ENCODE measurements at regions not wholly inside any gene's neighbourhood (a gene's known extent, or its start where the extent isn't known, plus 50 kb on each side); places are given as distances from the start of the nearest gene placed in this dataset.

DNA sequence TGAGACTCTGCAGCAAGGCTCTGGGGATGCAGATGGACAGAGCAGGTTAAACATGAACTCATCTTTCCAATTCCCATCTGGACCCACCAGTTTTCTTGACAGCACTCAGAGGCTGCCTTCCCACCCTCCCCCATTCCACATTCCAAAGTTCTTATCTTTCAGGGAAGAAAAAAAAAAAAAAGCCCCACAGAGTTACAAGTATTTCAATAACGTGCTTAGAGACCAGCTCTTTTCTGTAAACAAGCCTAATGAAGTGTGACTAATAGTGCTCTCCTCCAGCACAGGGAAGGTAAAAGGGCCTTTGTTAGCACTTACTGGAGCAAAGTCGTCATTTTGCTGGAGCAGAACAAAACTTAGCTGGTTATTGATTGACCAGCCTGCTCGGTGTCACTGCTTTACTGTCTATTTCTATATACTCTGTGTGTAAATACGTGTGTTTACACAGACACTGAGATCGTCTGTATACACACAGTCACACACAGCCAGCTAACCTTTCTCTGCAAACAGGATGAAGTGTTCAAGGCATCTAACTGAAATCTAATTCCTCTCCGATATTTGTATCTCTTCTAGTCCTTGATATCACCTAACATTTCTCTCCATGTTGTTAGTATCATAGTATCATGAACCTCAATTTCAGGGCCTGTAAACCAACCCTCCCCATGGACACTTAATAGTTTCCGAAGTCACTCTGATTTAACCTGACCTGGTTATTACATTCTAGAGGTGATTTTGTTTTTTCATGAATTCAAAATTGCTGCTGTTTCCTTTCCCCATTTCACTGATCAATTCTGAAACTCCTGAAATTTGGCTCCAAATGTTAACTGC is 84.9 kb downstream of the ZNF608 start:
- Histone ChIP-seq H3K4me1 (peaks cover 0 to 28% (median 13%) of the 10 kb centered on the region in 4 donors), H3K9me3 (no peaks in the 10 kb centered on the region), H3K27me3 (no peaks in the 10 kb centered on the region), H3K4me3 (peak overlapping the region in 2 of 3 donors; percentile 12 to 16), H3K27ac (peak overlapping the region; percentile 47 to 75 (median 58)), H3K36me3 (no peaks in the 10 kb centered on the region)
- DNase-seq (no peak), ATAC-seq (peak; percentile 83 to 95 (median 88))
- no peak for TF ChIP-seq POLR2A (IDR thresholded peaks at IDR 0.05)
- TF ChIP-seq, protein P1, sequence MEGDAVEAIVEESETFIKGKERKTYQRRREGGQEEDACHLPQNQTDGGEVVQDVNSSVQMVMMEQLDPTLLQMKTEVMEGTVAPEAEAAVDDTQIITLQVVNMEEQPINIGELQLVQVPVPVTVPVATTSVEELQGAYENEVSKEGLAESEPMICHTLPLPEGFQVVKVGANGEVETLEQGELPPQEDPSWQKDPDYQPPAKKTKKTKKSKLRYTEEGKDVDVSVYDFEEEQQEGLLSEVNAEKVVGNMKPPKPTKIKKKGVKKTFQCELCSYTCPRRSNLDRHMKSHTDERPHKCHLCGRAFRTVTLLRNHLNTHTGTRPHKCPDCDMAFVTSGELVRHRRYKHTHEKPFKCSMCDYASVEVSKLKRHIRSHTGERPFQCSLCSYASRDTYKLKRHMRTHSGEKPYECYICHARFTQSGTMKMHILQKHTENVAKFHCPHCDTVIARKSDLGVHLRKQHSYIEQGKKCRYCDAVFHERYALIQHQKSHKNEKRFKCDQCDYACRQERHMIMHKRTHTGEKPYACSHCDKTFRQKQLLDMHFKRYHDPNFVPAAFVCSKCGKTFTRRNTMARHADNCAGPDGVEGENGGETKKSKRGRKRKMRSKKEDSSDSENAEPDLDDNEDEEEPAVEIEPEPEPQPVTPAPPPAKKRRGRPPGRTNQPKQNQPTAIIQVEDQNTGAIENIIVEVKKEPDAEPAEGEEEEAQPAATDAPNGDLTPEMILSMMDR (IDR thresholded peaks at IDR 0.05), result no peak
- 11% methylated on average over 7 of the region's 7 CpGs for WGBS (ENCODE audit: insufficient coverage, low coverage, low lambda C conversion rate, missing lambda C conversion rate)
- intact Hi-C loops (cut with DNase I), result loop anchor here in 1 of 2 donors (5.0 kb wide), 1 partner anchor 81 kb away; no protein-coding TSS in a partner anchor

DNA sequence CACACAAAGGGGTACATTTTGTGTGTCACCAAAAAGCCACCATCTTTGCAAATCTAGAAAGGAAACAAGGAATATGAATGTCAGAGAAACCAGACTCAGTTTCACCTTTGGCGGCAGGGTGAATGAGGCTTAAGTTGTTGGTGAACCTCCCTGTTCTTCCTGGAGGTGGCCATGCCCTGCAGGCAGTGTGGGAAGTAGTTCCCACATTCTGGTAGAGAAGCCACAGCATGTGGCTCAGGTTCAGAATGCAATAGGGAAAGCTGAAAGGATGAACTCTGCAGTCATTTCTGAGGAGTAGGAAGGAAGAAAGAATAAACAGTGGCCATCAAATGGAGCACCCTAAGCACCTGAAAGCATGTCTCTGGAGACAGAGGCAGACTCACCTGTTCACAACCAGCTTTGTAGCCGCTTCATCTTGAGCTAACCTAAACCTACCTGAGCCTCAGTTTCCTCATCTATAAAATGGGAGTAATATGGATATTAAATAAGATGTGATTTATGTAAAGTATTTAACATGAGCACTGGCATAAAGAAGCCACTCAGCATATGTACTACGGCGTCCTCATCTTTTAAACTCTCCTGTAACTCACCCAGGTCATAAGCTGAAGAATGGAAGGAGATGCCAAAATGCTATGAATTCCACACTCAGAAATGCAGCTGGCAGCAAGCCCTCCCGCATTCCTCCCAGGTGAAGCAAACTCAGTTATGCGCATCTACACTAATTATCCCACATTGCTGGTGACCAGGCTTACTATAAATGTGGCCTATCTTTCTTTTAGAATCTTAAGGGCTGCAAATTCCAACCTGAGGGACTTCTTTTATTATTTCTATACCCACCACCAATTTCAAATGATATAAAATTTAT is 86.0 kb downstream of the ZNF608 start:
- Histone ChIP-seq H3K9me3 (no peaks in the 10 kb centered on the region), H3K4me3 (no peak overlapping the region), H3K27me3 (no peaks in the 10 kb centered on the region), H3K4me1 (peaks cover 0 to 37% (median 15%) of the 10 kb centered on the region in 4 donors), H3K36me3 (no peaks in the 10 kb centered on the region), H3K27ac (peak overlapping the region in 2 of 3 donors; percentile 58 to 75)
- 84% methylated on average over 6 of the region's 6 CpGs for WGBS (ENCODE audit: insufficient coverage, low coverage, low lambda C conversion rate, missing lambda C conversion rate)
- TF ChIP-seq, protein P1 (IDR thresholded peaks at IDR 0.05), result no peak
- no peak for TF ChIP-seq POLR2A (IDR thresholded peaks at IDR 0.05)
- DNase-seq (no peak), ATAC-seq (no peak)
- intact Hi-C loops (cut with DNase I), result loop anchor here in 1 of 2 donors (5.0 kb wide), 1 partner anchor 82 kb away; no protein-coding TSS in a partner anchor

DNA sequence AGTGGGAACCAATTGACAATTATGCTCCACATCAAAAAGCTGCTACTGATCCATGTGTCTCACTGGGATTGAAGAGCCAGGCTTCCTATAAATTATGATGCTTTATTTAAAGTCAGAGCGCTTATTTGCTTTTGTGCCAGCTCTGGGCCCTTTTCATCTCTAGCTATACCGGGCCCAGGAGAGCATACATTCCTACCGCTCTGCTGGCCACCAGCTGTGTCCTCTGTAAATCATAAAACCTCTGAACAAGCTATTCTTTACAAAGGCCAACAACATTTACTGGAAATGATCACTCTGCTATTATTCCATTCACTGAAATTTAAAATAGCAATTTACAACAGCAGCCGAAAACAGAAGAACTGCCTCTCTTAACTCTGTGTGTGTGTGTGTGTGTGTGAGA is 86.6 kb downstream of the ZNF608 start:
- DNase-seq, result no peak
- Histone ChIP-seq H3K27ac (no peak overlapping the region), H3K36me3 (no peaks in the 10 kb centered on the region), H3K27me3 (no peaks in the 10 kb centered on the region), H3K4me3 (no peak overlapping the region), H3K9me3 (no peaks in the 10 kb centered on the region), H3K4me1 (peaks cover 0 to 37% (median 15%) of the 10 kb centered on the region in 4 donors)
- TF ChIP-seq POLR2A (IDR thresholded peaks at IDR 0.05), result no peak
- TF ChIP-seq, protein P1 (IDR thresholded peaks at IDR 0.05), result no peak
- WGBS (ENCODE audit: insufficient coverage, low coverage, low lambda C conversion rate, missing lambda C conversion rate), result 70% methylated on average over 4 of the region's 4 CpGs
- intact Hi-C loops (cut with DNase I), result loop anchor here in 1 of 2 donors (5.0 kb wide), 1 partner anchor 83 kb away; no protein-coding TSS in a partner anchor
- ATAC-seq, result no peak

DNA sequence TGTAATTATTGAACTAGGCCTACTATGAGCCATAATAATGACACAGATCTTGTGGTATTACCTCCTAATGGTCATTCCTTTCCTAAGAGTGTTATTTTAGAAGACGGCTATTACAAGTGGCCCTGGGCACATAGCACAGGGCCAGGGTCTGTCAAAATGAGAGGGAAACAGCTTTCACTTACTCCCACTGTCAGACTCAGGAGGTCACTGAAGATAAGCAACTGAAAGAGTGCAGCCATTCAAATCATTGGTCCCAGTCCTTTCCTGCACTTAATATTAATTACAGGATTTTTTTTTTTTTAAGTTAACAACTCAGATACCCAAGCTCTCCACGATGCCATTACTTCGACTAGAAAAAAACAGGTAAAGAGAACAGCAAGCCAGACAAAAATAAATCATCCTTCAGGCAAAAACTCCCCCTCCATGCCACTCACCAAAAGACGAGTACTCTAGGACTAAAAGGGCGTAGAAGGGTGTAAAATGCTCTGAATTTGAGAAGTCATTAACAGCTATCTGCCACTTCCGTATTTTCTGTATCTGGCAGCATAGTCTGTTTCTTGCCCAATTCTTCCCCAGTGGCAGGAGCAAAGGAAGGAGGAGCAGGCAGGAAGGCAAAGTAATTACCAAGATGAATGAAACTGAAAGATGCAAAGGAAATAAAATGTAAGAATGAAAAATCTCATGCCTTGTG is 87.4 kb downstream of the ZNF608 start:
- DNase-seq, result no peak
- intact Hi-C loops (cut with DNase I), result no loop called here
- no peak for TF ChIP-seq POLR2A (IDR thresholded peaks at IDR 0.05)
- TF ChIP-seq, protein P1 (IDR thresholded peaks at IDR 0.05), result no peak
- no peak overlapping the region for H3K27ac ChIP-seq
- peak in 1 of 4 donors; percentile 23 for ATAC-seq
- H3K36me3 ChIP-seq, result no peaks in the 10 kb centered on the region
- no peaks in the 10 kb centered on the region for H3K9me3 ChIP-seq
- 49% methylated on average over 5 of the region's 6 CpGs for WGBS (ENCODE audit: insufficient coverage, low coverage, low lambda C conversion rate, missing lambda C conversion rate)
- no peak overlapping the region for H3K4me3 ChIP-seq
- H3K4me1 ChIP-seq, result peaks cover 0 to 37% (median 15%) of the 10 kb centered on the region in 4 donors
- no peaks in the 10 kb centered on the region for H3K27me3 ChIP-seq

All from right lobe of liver (tissue), 6 donors.